ENCODE measurements at regions not wholly inside any gene's neighbourhood (a gene's known extent, or its start where the extent isn't known, plus 50 kb on each side); places are given as distances from the start of the nearest gene placed in this dataset.

DNA sequence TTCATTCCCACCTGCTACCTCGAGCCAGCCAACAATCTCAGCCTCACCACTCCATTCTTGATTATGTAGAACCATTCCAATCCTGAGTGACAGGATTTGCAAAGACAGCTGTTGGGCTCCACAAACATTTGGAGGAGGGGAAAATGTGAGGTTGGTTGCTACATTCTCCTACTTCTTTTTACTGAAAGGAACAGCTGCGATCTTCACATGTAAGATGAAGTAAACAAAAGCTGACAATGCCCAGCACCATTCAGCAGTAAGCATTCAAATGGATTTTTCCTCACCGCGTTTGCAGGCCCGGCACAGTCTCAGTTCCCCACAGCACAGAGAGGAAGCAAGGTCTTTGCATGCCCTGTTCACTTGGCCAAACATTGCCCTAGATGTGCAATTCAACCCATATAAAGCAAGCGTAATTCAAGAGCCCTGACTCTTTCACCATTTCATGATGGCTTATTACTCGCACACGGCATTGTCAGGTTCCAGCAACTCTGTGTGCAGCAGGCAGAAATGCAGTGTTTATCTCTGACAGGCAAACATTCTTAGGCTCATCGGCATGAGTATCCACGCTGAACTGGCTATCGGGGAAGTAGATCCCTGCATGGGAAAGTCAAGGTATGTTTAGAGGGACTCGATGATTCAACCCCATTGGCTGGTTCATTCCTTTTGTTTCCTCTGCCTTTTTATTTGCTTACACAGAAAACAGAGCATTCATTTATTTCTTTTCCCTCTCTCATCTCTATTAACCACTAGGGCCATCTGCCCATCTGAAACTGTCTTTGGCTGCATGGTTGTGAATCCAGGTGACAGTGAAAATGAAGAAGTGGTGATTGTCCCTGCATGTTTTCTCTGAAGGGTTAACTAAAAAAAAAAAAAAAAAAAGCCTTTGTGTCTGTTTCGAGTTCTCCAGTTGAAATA, 236.1 kb upstream of the PLEKHG7 start:
- CTCF ChIA-PET, result interaction anchor here (0.6 to 1.0 kb wide), 2 partner anchors 330 to 455 kb away, joined by 3 to 5 read pairs; no protein-coding TSS in a partner anchor
- Mint-ChIP-seq H3K4me1 (ENCODE audit: low read depth) (peaks cover 61% of the 10 kb centered on the region), H3K27ac (no peak overlapping the region), H3K36me3 (ENCODE audit: low read depth) (no peaks in the 10 kb centered on the region), H3K4me3 (no peak overlapping the region), H3K27me3 (ENCODE audit: low read depth) (no peaks in the 10 kb centered on the region), H3K9me3 (no peaks in the 10 kb centered on the region)
- intact Hi-C loops (cut with micrococcal nuclease), result no loop called here
- DNase-seq, result no peak

DNA sequence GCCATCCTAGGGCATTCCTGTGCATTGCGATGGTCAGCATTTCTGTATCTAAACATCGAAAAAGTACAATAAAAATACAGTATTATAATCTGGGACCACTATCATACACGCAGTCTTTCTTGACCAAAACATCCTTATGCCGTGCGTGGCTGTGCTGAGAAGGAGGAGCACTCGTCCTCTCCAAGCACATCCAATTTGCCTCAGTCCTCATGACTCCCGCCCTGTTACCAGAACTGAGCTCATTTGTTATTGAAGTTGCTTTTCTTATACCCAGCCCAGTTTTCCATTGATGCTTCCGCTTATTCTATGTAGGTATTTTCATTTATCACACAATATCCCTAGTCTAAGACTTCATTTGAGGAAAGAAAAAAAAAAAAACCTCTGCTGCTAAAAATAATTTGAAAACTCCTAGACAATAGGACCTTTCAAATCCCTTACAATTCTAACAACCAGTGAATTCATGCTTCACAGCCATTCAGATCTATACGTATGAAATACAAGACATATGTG, 236.9 kb upstream of the PLEKHG7 start:
- Mint-ChIP-seq H3K36me3 (ENCODE audit: low read depth) (no peaks in the 10 kb centered on the region), H3K4me1 (ENCODE audit: low read depth) (peaks cover 61% of the 10 kb centered on the region), H3K27ac (no peak overlapping the region), H3K9me3 (no peaks in the 10 kb centered on the region), H3K27me3 (ENCODE audit: low read depth) (no peaks in the 10 kb centered on the region), H3K4me3 (no peak overlapping the region)
- CTCF ChIA-PET, result interaction anchor here (0.6 to 1.0 kb wide), 4 partner anchors 77 to 454 kb away, joined by 3 to 5 read pairs (median 4); no protein-coding TSS in a partner anchor
- intact Hi-C loops (cut with micrococcal nuclease), result no loop called here
- DNase-seq, result no peak

DNA sequence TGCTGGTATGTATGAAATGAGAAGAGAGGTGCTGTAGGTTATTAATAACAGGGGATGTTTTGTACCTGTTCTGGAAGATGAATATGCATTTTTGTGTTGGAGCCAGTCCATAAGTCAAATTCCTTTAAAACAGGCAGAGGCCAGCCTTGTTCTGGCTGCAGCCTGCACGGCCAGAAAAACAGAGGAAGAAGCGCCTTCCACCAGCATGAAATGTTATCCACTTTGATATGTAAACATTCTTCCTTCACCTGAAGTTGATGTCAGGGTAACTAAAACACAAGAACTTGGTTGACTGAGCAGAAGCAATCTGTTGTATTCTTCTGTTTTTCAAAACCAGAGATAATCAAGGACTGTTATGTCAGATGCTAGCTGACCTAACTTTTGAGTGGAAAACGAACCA, 237.9 kb upstream of the PLEKHG7 start:
- CTCF ChIA-PET, result no interaction called here
- Mint-ChIP-seq H3K9me3 (no peaks in the 10 kb centered on the region), H3K4me1 (ENCODE audit: low read depth) (peaks cover 56% of the 10 kb centered on the region), H3K27ac (no peak overlapping the region), H3K27me3 (ENCODE audit: low read depth) (no peaks in the 10 kb centered on the region), H3K4me3 (no peak overlapping the region), H3K36me3 (ENCODE audit: low read depth) (no peaks in the 10 kb centered on the region)
- intact Hi-C loops (cut with micrococcal nuclease), result no loop called here
- DNase-seq, result no peak

DNA sequence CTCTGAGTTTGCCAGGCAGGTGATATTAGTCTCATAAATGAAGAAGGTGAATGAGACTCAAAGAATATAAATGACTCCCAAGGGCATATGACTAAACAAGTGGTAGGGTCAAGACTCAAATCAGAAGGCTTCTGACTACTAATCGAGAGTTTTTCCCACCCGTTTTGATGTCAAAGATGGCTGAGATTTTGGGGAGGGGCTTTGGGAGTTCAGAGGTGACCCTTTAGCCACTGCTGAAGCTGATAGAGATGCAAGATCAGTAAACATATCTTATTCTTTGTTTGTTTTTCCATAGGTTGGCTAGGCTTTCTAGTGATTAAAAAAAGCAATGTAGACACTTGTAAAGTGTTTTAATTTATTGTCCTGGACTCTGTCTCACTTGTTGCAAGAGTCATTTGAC, 239.6 kb upstream of the PLEKHG7 start:
- Mint-ChIP-seq H3K27me3 (ENCODE audit: low read depth) (no peaks in the 10 kb centered on the region), H3K27ac (no peak overlapping the region), H3K9me3 (peaks cover 1% of the 10 kb centered on the region), H3K36me3 (ENCODE audit: low read depth) (no peaks in the 10 kb centered on the region), H3K4me3 (no peak overlapping the region), H3K4me1 (ENCODE audit: low read depth) (peaks cover 47% of the 10 kb centered on the region)
- CTCF ChIA-PET, result no interaction called here
- intact Hi-C loops (cut with micrococcal nuclease), result no loop called here
- DNase-seq, result no peak

DNA sequence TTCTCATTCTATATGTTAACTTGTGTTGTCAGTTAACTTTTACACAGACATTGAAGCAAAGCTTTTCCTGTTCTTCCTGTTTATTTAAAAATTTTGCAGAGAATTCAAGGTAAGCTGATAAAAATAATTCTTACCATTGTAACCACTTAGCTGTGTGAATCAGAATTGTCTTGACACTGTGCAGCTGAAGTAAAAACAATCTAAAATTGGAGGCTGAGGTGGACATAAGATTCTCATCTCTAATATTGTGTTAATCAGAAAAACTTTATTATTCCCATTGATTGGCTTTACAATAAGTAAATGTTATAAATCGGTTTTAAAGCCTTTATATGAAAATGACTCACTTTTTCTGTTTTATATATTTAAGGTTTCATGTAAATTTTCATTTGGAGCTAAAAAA, 240.3 kb upstream of the PLEKHG7 start:
- Mint-ChIP-seq H3K36me3 (ENCODE audit: low read depth) (no peaks in the 10 kb centered on the region), H3K27me3 (ENCODE audit: low read depth) (no peaks in the 10 kb centered on the region), H3K4me1 (ENCODE audit: low read depth) (peaks cover 44% of the 10 kb centered on the region), H3K4me3 (no peak overlapping the region), H3K9me3 (peaks cover 1% of the 10 kb centered on the region), H3K27ac (no peak overlapping the region)
- intact Hi-C loops (cut with micrococcal nuclease), result no loop called here
- DNase-seq, result no peak
- CTCF ChIA-PET, result interaction anchor here (1.2 to 1.6 kb wide), 2 partner anchors 108 to 146 kb away, joined by 4 read pairs; no protein-coding TSS in a partner anchor

DNA sequence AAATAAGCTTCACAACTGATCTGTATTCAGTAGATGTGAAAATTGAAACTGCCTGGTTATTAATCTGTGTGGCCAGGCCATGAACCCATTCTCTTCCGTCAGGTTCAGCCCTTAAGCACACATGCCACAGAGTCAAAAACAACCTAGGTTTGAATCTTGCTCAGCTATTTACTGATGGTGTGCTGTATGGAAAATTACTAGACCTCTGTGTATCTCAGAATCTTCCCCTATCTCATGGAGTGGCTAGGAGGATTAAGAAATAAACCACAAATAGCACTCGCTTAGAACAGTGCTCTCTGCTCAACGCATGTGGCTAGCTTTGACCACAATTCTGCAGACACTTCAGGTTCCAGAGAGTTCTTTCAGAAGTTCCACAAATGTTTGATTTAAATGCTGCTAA, 240.7 kb upstream of the PLEKHG7 start:
- Mint-ChIP-seq H3K4me3 (no peak overlapping the region), H3K36me3 (ENCODE audit: low read depth) (no peaks in the 10 kb centered on the region), H3K9me3 (peaks cover 1% of the 10 kb centered on the region), H3K27me3 (ENCODE audit: low read depth) (no peaks in the 10 kb centered on the region), H3K27ac (no peak overlapping the region), H3K4me1 (ENCODE audit: low read depth) (peaks cover 41% of the 10 kb centered on the region)
- no peak for DNase-seq
- CTCF ChIA-PET, result interaction anchor here (0.6 to 1.6 kb wide), 3 partner anchors 108 to 187 kb away, joined by 3 to 4 read pairs (median 4); no protein-coding TSS in a partner anchor
- intact Hi-C loops (cut with micrococcal nuclease), result no loop called here

DNA sequence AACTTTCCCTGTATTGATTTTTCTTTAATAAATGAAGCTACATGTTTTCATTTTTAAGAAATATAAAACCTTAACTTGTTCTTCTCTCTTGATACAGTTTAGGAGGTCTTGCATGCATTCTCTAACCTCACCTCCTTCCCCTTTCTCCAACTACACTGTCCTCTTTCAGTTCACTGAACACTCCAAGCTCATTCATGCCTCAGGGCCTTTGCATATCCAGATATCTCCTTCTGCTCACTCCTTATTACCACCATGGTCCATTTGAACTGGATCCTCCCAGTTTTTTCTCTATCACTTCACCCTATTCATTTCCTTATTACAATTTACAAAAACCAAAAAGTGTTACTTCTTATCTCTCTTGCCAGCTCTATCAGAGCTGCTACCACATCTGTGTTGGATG, 242.9 kb upstream of the PLEKHG7 start:
- peaks cover 1% of the 10 kb centered on the region for H3K36me3 Mint-ChIP-seq (ENCODE audit: low read depth)

DNA sequence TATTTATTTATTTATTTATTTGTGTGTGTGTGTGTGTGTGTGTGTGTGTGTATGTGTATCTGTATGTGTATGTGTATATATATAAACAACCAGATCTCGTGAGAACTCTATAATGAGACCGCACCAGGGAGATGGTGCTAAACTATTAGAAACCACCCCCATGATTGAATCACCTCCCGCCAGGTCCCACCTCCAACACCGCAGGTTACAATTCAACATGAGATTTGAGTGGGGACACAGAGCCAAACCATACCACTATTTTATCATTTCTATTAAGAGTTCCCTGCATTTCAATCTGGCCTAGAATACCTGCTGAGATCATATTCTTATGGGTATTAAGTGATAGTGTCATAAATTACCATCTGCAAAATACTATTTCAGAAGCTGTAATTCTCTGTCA, 243.8 kb upstream of the PLEKHG7 start:
- Mint-ChIP-seq H3K4me3 (no peak overlapping the region), H3K27ac (no peak overlapping the region), H3K36me3 (ENCODE audit: low read depth) (peaks cover 1% of the 10 kb centered on the region), H3K27me3 (ENCODE audit: low read depth) (no peaks in the 10 kb centered on the region), H3K4me1 (ENCODE audit: low read depth) (peaks cover 34% of the 10 kb centered on the region), H3K9me3 (peaks cover 4% of the 10 kb centered on the region)
- DNase-seq, result no peak
- intact Hi-C loops (cut with micrococcal nuclease), result no loop called here
- CTCF ChIA-PET, result no interaction called here

More for the DNA sequence above, 242.9 kb upstream of the PLEKHG7 start:
- no peak overlapping the region for H3K4me3 Mint-ChIP-seq
- CTCF ChIA-PET, result interaction anchor here (0.6 kb wide), 1 partner anchor 307 kb away, joined by 3 read pairs; no protein-coding TSS in a partner anchor
- H3K9me3 Mint-ChIP-seq, result peaks cover 4% of the 10 kb centered on the region
- H3K4me1 Mint-ChIP-seq (ENCODE audit: low read depth), result peaks cover 34% of the 10 kb centered on the region
- no peak for DNase-seq
- intact Hi-C loops (cut with micrococcal nuclease), result no loop called here
- no peak overlapping the region for H3K27ac Mint-ChIP-seq
- no peaks in the 10 kb centered on the region for H3K27me3 Mint-ChIP-seq (ENCODE audit: low read depth)

DNA sequence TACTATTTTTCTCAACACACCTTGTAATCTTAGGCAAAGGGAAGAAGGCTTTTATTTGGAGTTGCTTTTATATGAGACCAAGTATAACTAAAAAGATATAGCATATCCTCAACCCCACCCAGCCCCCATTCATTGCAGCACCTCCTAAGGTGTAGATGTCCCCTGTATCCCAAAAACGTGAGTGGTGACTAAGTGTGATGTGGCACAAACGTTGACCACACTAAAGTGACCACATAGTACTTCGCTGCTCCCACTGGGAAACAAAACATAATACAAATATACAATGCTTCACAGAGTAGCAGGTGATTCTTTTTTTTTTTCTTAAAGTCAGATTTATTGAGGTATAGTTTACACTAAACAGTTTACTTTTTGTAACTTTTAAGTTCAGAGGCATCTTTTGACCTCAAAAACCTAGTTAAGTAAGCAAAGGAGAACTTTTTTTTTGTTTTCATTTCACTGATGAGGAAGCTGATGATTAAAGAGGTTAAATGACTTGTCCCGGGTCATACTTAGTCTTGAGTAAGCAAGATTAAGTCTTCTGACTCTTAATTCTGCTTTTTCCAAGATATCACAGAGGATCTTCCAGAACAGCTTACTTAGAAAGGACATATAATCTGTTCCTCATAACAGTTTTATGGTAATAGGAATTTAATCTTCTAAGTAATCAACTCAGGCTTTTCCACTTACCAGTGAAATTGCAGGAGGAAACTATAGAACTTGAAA, 245.2 kb upstream of the PLEKHG7 start:
- H3K27me3 Mint-ChIP-seq (ENCODE audit: low read depth), result no peaks in the 10 kb centered on the region

DNA sequence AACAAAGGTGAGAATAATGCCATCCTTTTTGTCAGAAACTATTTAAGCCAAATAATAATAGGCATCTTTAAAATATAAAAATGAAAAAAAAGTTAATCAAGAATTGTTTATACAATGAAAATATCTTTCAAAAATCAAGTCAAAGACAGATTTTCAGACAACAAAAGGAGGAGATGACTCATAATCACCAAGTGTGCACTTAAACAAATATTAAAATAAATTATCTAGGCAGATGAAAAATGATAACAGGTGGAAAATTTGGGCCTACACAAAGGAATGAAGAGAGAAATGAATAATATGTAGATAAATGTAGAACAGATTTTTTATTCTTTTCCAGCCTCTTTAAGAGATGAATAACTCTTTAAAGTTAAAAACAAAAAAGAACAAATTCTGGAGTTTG, 250.0 kb upstream of the PLEKHG7 start:
- Mint-ChIP-seq H3K4me3 (no peak overlapping the region), H3K36me3 (ENCODE audit: low read depth) (peaks cover 4% of the 10 kb centered on the region), H3K4me1 (ENCODE audit: low read depth) (peaks cover 16% of the 10 kb centered on the region), H3K9me3 (peaks cover 17% of the 10 kb centered on the region), H3K27me3 (ENCODE audit: low read depth) (no peaks in the 10 kb centered on the region), H3K27ac (no peak overlapping the region)
- intact Hi-C loops (cut with micrococcal nuclease), result no loop called here
- CTCF ChIA-PET, result no interaction called here
- DNase-seq, result no peak

More for the DNA sequence above, 245.2 kb upstream of the PLEKHG7 start:
- Mint-ChIP-seq H3K4me3 (no peak overlapping the region), H3K9me3 (peaks cover 4% of the 10 kb centered on the region), H3K36me3 (ENCODE audit: low read depth) (peaks cover 1% of the 10 kb centered on the region), H3K27ac (no peak overlapping the region), H3K4me1 (ENCODE audit: low read depth) (peaks cover 30% of the 10 kb centered on the region)
- intact Hi-C loops (cut with micrococcal nuclease), result loop anchor here (2.0 kb wide), 1 partner anchor 15 kb away; no protein-coding TSS in a partner anchor
- CTCF ChIA-PET, result no interaction called here
- no peak for DNase-seq

DNA sequence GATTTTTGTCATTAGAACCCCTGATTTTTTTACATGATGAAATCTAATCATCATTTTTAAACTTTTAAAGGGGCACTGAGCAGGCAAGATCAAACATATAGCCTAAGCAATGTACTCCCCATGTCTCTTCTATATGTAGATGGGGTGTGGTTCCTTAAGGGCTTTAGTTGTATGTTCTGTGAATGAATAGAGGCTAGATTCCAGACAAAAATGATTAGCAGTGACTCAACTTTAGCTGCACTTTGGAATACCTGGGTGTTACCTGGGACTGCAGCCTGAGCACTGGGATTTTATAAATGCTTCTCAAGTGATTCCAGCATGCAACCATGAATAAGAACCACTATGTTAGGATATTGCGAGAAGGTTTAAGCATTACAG, 256.7 kb upstream of the PLEKHG7 start:
- intact Hi-C loops (cut with micrococcal nuclease), result no loop called here
- no peaks in the 10 kb centered on the region for H3K36me3 Mint-ChIP-seq (ENCODE audit: low read depth)
- H3K9me3 Mint-ChIP-seq, result peaks cover 7% of the 10 kb centered on the region
- DNase-seq, result no peak
- no peak overlapping the region for H3K4me3 Mint-ChIP-seq
- no peaks in the 10 kb centered on the region for H3K27me3 Mint-ChIP-seq (ENCODE audit: low read depth)
- peaks cover 34% of the 10 kb centered on the region for H3K4me1 Mint-ChIP-seq (ENCODE audit: low read depth)
- no peak overlapping the region for H3K27ac Mint-ChIP-seq
- CTCF ChIA-PET, result interaction anchor here (1.0 to 2.1 kb wide), 2 partner anchors 9 to 37 kb away, joined by 3 to 5 read pairs; no protein-coding TSS in a partner anchor

DNA sequence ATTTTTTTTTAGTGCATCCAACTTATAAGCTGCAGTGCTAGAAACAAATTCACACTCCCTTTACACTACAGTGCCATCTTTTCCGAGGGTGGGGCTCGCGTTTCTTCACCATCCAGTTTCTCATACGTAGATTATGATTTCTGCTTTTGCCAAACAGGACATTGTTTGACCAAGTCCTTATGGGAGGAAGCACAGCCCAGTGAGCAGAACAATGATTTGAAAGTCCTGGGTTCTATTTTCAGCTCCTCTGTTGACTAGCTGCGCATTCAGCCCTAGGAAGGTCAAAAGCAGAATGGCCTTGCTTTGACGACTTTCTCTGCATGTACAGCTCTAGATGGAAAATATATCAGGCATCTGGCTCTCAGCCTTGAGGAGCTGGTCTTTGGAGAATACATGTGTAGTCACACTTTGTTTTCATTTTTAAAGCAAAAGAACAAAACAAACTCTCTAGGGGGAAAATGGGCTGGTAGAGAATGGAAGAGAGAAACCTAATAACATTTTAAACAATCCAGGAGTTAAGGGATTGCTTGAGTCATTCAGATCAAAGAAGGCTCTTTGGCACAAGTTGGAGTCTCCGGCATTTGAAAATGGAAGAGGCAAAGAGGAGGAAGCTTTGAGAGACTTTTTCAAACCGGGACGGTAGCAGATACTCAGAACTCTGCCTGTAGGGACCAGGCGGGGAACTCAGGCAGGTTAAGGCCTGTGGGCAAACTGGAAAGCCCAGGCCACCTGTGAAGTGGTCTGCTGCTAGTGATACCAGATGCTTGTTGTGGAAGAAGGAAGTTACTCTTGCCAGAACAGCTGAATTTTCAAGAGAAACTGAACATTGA, 257.3 kb upstream of the PLEKHG7 start:
- CTCF ChIA-PET, result no interaction called here
- intact Hi-C loops (cut with micrococcal nuclease), result no loop called here
- DNase-seq, result no peak

More for the DNA sequence above, 257.3 kb upstream of the PLEKHG7 start:
- H3K36me3 Mint-ChIP-seq (ENCODE audit: low read depth), result no peaks in the 10 kb centered on the region
- H3K27ac Mint-ChIP-seq, result no peak overlapping the region
- no peaks in the 10 kb centered on the region for H3K27me3 Mint-ChIP-seq (ENCODE audit: low read depth)
- H3K9me3 Mint-ChIP-seq, result peaks cover 3% of the 10 kb centered on the region
- peaks cover 38% of the 10 kb centered on the region for H3K4me1 Mint-ChIP-seq (ENCODE audit: low read depth)
- no peak overlapping the region for H3K4me3 Mint-ChIP-seq

All from activated naive CD4-positive, alpha-beta T cell treated with anti-CD3 and anti-CD28 coated beads for 36 hours (primary cell).